Activated naive CD8-positive, alpha-beta T cell treated with anti-CD3 and anti-CD28 coated beads, Interleukin-2, amount 50 U/mL, for 16 hours (primary cell): ENCODE measurements at regions not wholly inside any gene's neighbourhood (a gene's known extent, or its start where the extent isn't known, plus 50 kb on each side); places are given as distances from the start of the nearest gene placed in this dataset.
"Not testable (repeated sequence)": the region's sequence is repeated elsewhere in the genome, so short reads cannot be mapped to it uniquely, and the experiment has no call there.

Source experiments
- DNase-seq: peaks from one replicate; pipeline ENCODE4 v3.0.0-alpha.2; 2020; ENCODE audit warnings: low read depth, low spot score

GRCh38 chr2:239604861-239605260, 204.0 kb upstream of the HDAC4 start:
- no peak for DNase-seq

GRCh38 chr2:239603411-239604356, 202.9 kb upstream of the HDAC4 start:
- no peak for DNase-seq

GRCh38 chr2:239602290-239603282, 201.8 kb upstream of the HDAC4 start:
- no peak for DNase-seq

- DNase-seq: no peak
Observed at GRCh38 chr2:239601880-239602279, 201.1 kb upstream of the HDAC4 start.

GRCh38 chr2:239601201-239601851, 200.5 kb upstream of the HDAC4 start:
- DNase-seq: no peak

- DNase-seq: no peak
Observed at GRCh38 chr2:239600650-239601049, 199.8 kb upstream of the HDAC4 start.

- DNase-seq: no peak
Observed at GRCh38 chr2:239600001-239600593, 199.3 kb upstream of the HDAC4 start.

GRCh38 chr2:239599299-239599698, 198.5 kb upstream of the HDAC4 start:
- no peak for DNase-seq

GRCh38 chr2:239598732-239599090, 197.9 kb upstream of the HDAC4 start:
- no peak for DNase-seq

GRCh38 chr2:239598011-239598731, 197.4 kb upstream of the HDAC4 start:
- DNase-seq: no peak

- no peak for DNase-seq
Observed at GRCh38 chr2:239597216-239597615, 196.4 kb upstream of the HDAC4 start.

GRCh38 chr2:239596792-239597191, 196.0 kb upstream of the HDAC4 start:
- DNase-seq: no peak

- no peak for DNase-seq
Observed at GRCh38 chr2:239596253-239596652, 195.4 kb upstream of the HDAC4 start.

- DNase-seq: no peak
Observed at GRCh38 chr2:239595726-239596125, 194.9 kb upstream of the HDAC4 start.

GRCh38 chr2:239594772-239595608, 194.2 kb upstream of the HDAC4 start:
- no peak for DNase-seq

- no peak for DNase-seq
Observed at GRCh38 chr2:239594019-239594771, 193.4 kb upstream of the HDAC4 start.

- no peak for DNase-seq
Observed at GRCh38 chr2:239593455-239593854, 192.6 kb upstream of the HDAC4 start.

GRCh38 chr2:239592629-239593290, 191.9 kb upstream of the HDAC4 start:
- not testable (repeated sequence) for DNase-seq
